Activated CD8-positive, alpha-beta T cell treated with anti-CD3 and anti-CD28 coated beads for 36 hours (primary cell): ENCODE measurements at regions not wholly inside any gene's neighbourhood (a gene's known extent, or its start where the extent isn't known, plus 50 kb on each side); places are given as distances from the start of the nearest gene placed in this dataset.

Source experiments
- ATAC-seq: fragments of 200-7000 bp; cut with Tn5 transposase; one replicate; pipeline ENCODE4 v1.10.0; 2021; ENCODE audit warnings: mild to moderate bottlenecking, moderate library complexity
- CTCF ChIA-PET: fragments of 350-600 bp; sonication (Branson Sonifier 250); formaldehyde crosslinking; loops from one replicate; lab custom pipeline; 2021; ENCODE audit warnings: antibody characterized with exemption; lab: Charles Lee
- POLR2A ChIA-PET: fragments of 350-600 bp; sonication (Branson Sonifier 250); formaldehyde crosslinking; loops from one replicate; lab custom pipeline; 2021; ENCODE audit warnings: antibody characterized with exemption; lab: Charles Lee
- DNase-seq: peaks from one replicate; pipeline ENCODE4 v3.0.0-alpha.2; 2020
- H3K27ac Mint-ChIP-seq: one replicate; pipeline ENCODE4 v1.8.0; 2021; ENCODE audit warnings: mild to moderate bottlenecking, mixed read lengths
- H3K27me3 Mint-ChIP-seq: one replicate; pipeline ENCODE4 v1.8.0; 2021; ENCODE audit warnings: mixed read lengths
- H3K36me3 Mint-ChIP-seq: one replicate; pipeline ENCODE4 v1.8.0; 2021; ENCODE audit warnings: low read depth, mixed read lengths
- H3K4me1 Mint-ChIP-seq: one replicate; pipeline ENCODE4 v1.8.0; 2021; ENCODE audit warnings: low read depth, mixed read lengths
- H3K4me3 Mint-ChIP-seq: one replicate; pipeline ENCODE4 v1.8.0; 2021; ENCODE audit warnings: mild to moderate bottlenecking, moderate library complexity, mixed read lengths
- H3K9me3 Mint-ChIP-seq: one replicate; pipeline ENCODE4 v1.8.0; 2021; ENCODE audit warnings: mixed read lengths
- intact Hi-C: fragments of 100-400 bp; cut with micrococcal nuclease; formaldehyde crosslinking; loops from one replicate; pipeline ENCODE4 v1.10.0; 2022
- TF ChIP-seq, protein P1 (sequence below): fragments of 200-600 bp; IDR thresholded peaks from one replicate; pipeline ENCODE4 v1.8.0; 2022; ENCODE audit warnings: antibody characterized with exemption, mild to moderate bottlenecking

DNA sequence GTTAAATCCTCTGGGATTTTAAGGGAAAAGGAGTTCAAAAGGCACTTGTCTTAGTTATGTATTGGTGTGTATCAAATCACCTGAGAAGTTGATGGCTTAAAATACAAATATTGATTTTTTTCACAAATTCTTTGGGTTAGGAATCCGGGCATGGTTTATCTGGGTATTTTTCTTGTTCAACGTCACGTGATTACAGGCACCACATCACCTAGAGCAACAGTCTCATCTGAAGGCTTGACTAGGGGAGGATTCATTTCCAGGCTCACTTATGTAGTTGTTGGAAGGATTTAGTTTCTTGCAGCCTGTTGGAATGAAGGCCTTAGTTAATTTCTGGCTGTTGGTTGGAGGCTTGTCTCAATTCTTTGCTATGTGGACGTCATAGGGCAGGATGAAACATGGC is 326.1 kb downstream of the STIM2 start:
- no peaks in the 10 kb centered on the region for H3K36me3 Mint-ChIP-seq
- DNase-seq: no peak
- H3K4me3 Mint-ChIP-seq: no peak overlapping the region
- no peak overlapping the region for H3K27ac Mint-ChIP-seq
- intact Hi-C loops: no loop called here
- TF ChIP-seq, protein P1, sequence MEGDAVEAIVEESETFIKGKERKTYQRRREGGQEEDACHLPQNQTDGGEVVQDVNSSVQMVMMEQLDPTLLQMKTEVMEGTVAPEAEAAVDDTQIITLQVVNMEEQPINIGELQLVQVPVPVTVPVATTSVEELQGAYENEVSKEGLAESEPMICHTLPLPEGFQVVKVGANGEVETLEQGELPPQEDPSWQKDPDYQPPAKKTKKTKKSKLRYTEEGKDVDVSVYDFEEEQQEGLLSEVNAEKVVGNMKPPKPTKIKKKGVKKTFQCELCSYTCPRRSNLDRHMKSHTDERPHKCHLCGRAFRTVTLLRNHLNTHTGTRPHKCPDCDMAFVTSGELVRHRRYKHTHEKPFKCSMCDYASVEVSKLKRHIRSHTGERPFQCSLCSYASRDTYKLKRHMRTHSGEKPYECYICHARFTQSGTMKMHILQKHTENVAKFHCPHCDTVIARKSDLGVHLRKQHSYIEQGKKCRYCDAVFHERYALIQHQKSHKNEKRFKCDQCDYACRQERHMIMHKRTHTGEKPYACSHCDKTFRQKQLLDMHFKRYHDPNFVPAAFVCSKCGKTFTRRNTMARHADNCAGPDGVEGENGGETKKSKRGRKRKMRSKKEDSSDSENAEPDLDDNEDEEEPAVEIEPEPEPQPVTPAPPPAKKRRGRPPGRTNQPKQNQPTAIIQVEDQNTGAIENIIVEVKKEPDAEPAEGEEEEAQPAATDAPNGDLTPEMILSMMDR: no peak
- H3K27me3 Mint-ChIP-seq: no peaks in the 10 kb centered on the region
- no peaks in the 10 kb centered on the region for H3K9me3 Mint-ChIP-seq
- no peak for ATAC-seq
- CTCF ChIA-PET: interaction anchor here (1.5 kb wide), 1 partner anchor 138 kb away, joined by 4 read pairs; no protein-coding TSS in a partner anchor
- POLR2A ChIA-PET: no interaction called here
- no peaks in the 10 kb centered on the region for H3K4me1 Mint-ChIP-seq

DNA sequence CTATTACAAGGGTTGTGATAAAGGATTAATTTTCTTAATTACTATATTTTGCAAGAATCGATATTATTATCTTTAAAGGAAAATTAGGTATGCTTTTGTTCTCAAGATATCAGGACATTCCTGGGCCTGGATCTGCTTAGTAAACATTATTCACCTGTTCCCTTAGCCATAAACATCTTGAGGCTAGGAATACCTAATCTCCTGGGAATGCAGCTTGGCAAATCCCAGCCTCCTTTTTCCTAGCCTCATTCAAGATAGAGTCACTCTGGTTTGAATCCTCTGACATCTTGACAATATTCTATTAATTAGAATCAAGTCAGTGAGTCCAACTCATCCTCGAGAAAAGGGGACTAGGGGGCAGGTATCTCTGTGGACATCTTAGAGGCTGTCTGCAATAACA is 327.1 kb downstream of the STIM2 start:
- TF ChIP-seq, protein P1: no peak
- no peak for DNase-seq
- H3K4me1 Mint-ChIP-seq: no peaks in the 10 kb centered on the region
- ATAC-seq: no peak
- ChIA-PET CTCF (interaction anchor here (1.5 kb wide), 1 partner anchor 139 kb away, joined by 4 read pairs; no protein-coding TSS in a partner anchor), POLR2A (no interaction called here)
- H3K9me3 Mint-ChIP-seq: no peaks in the 10 kb centered on the region
- no peak overlapping the region for H3K4me3 Mint-ChIP-seq
- no peaks in the 10 kb centered on the region for H3K27me3 Mint-ChIP-seq
- no peak overlapping the region for H3K27ac Mint-ChIP-seq
- no peaks in the 10 kb centered on the region for H3K36me3 Mint-ChIP-seq
- intact Hi-C loops: no loop called here

DNA sequence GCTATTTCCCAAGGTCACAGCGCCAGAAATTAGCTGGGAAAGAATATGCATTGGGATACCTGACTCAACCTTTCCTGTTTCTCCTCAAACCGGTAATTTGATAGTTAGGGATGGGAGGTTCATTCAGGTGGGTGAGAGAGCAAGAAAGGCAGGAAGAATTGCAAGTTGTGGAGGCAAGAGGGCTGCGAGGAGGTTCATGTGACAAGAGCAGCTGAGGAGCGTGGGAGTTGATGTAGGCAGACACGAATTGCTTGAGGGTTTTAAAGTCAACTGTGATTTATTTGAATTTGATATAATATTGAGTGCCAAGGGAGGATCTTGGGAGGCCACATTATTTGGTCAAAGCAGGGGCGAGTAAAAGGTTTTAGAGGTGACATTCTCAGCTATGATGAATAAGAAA is 329.0 kb downstream of the STIM2 start:
- no peak for DNase-seq
- H3K27ac Mint-ChIP-seq: no peak overlapping the region
- no peak for ATAC-seq
- H3K9me3 Mint-ChIP-seq: no peaks in the 10 kb centered on the region
- intact Hi-C loops: no loop called here
- CTCF ChIA-PET: no interaction called here
- POLR2A ChIA-PET: interaction anchor here (0.6 kb wide), 1 partner anchor 15 kb away, joined by 3 read pairs; no protein-coding TSS in a partner anchor
- H3K36me3 Mint-ChIP-seq: no peaks in the 10 kb centered on the region
- H3K4me1 Mint-ChIP-seq: no peaks in the 10 kb centered on the region
- no peaks in the 10 kb centered on the region for H3K27me3 Mint-ChIP-seq
- H3K4me3 Mint-ChIP-seq: no peak overlapping the region
- TF ChIP-seq, protein P1: no peak

DNA sequence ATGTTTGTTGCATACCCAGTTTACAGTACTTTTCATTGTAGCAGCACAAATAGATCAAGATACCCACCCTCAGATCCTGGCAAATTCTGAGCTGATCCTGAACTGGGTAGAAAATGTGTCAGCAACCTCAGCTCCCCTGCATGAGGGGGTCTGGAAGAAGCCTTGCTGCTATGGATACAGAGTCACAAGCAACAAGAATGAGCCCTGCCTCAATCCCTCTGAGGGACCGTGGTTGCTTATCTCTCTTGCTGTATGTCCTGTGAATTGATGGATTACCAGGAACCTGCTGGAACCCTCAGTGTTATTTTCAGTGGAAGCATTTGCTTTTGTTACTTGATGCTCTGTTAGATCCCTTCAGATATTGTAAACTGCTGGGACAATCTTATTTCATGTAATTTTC is 331.0 kb downstream of the STIM2 start:
- POLR2A ChIA-PET: no interaction called here

DNA sequence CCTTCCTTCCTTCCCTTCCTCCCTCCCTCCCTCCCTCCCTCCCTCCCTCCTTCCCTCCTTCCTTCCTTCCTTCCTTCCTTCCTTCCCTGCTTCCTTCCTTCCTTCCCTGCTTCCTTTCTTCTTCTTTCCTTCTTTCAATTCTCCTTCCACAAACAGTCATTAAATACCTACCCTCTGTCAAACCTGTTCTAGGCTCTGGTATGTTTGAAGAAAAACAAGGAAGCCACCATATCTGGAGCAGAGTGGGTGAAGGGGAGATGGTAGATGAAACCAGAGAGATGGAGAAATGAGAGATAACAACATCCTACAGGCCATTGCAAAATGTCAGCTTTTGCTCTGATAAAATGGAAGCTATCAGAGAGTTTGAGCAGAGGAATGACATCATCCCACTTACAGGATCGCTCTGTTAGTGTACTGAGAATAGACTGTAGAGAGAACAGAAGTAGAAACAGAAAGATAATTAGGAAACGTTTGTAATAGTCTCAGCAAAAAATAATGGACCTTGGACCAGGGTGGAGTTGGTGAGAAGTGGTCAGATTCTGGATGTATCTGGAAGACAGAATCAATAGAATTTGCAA is 334.0 kb downstream of the STIM2 start:
- H3K4me1 Mint-ChIP-seq: no peaks in the 10 kb centered on the region
- H3K4me3 Mint-ChIP-seq: no peak overlapping the region
- H3K27me3 Mint-ChIP-seq: no peaks in the 10 kb centered on the region
- H3K27ac Mint-ChIP-seq: no peak overlapping the region
- no peaks in the 10 kb centered on the region for H3K9me3 Mint-ChIP-seq
- ATAC-seq: no peak
- TF ChIP-seq, protein P1: no peak
- ChIA-PET POLR2A (no interaction called here), CTCF (interaction anchor here (1.3 kb wide), 1 partner anchor 18 kb away, joined by 3 read pairs; no protein-coding TSS in a partner anchor)
- intact Hi-C loops: no loop called here
- no peak for DNase-seq
- no peaks in the 10 kb centered on the region for H3K36me3 Mint-ChIP-seq

More for the DNA sequence above, 331.0 kb downstream of the STIM2 start:
- H3K4me1 Mint-ChIP-seq: no peaks in the 10 kb centered on the region
- CTCF ChIA-PET: no interaction called here
- intact Hi-C loops: no loop called here
- no peaks in the 10 kb centered on the region for H3K9me3 Mint-ChIP-seq
- no peaks in the 10 kb centered on the region for H3K36me3 Mint-ChIP-seq
- no peaks in the 10 kb centered on the region for H3K27me3 Mint-ChIP-seq
- TF ChIP-seq, protein P1: no peak
- ATAC-seq: no peak
- no peak overlapping the region for H3K4me3 Mint-ChIP-seq
- H3K27ac Mint-ChIP-seq: no peak overlapping the region
- DNase-seq: no peak
